ENCODE measurements at regions not wholly inside any gene's neighbourhood (a gene's known extent, or its start where the extent isn't known, plus 50 kb on each side); places are given as distances from the start of the nearest gene placed in this dataset.

- peaks cover 4% of the 10 kb centered on the region for H3K27me3 Mint-ChIP-seq
- no peaks in the 10 kb centered on the region for H3K4me1 Mint-ChIP-seq (ENCODE audit: low read depth)
- Histone ChIP-seq H3K36me3 (ENCODE audit: insufficient read depth, low read length) (no peaks in the 10 kb centered on the region), H3K27ac (ENCODE audit: low read depth in 1 of 2, low read length in 2 of 2) (no peak overlapping the region), H3K9me3 (ENCODE audit: control insufficient read depth in 1 of 2, insufficient read depth in 1 of 2, low read length in 2 of 2) (no peaks in the 10 kb centered on the region), H3K4me1 (ENCODE audit: insufficient read depth, low read length) (no peaks in the 10 kb centered on the region), H3K27me3 (ENCODE audit: control insufficient read depth in 1 of 2, insufficient read depth in 2 of 2, low read length in 2 of 2) (no peaks in the 10 kb centered on the region), H3K4me3 (ENCODE audit: low read length) (no peak overlapping the region)
- ATAC-seq (ENCODE audit: poor library complexity) (no peak), DNase-seq (no peak)
- H3K27ac Mint-ChIP-seq = no peak overlapping the region
- CTCF ChIA-PET = no interaction called here
- H3K4me3 Mint-ChIP-seq = no peak overlapping the region
- TF ChIP-seq CTCF (IDR thresholded peaks at IDR 0.05) = no peak
- intact Hi-C loops (cut with DNase I, micrococcal nuclease) = no loop called here
- H3K36me3 Mint-ChIP-seq (ENCODE audit: low read depth) = no peaks in the 10 kb centered on the region
- POLR2A ChIA-PET = no interaction called here
- H3K9me3 Mint-ChIP-seq = no peaks in the 10 kb centered on the region
These were observed 144.1 kb downstream of the CDC42EP3 start for GRCh38 chr2:37527361-37527760.

- Mint-ChIP-seq H3K27ac (no peak overlapping the region), H3K9me3 (no peaks in the 10 kb centered on the region), H3K36me3 (ENCODE audit: low read depth) (no peaks in the 10 kb centered on the region), H3K4me1 (ENCODE audit: low read depth) (no peaks in the 10 kb centered on the region), H3K27me3 (no peaks in the 10 kb centered on the region), H3K4me3 (no peak overlapping the region)
- DNase-seq (no peak), ATAC-seq (ENCODE audit: poor library complexity) (no peak)
- Histone ChIP-seq H3K9me3 (ENCODE audit: control insufficient read depth in 1 of 2, insufficient read depth in 1 of 2, low read length in 2 of 2) (no peaks in the 10 kb centered on the region), H3K27me3 (ENCODE audit: control insufficient read depth in 1 of 2, insufficient read depth in 2 of 2, low read length in 2 of 2) (no peaks in the 10 kb centered on the region), H3K4me3 (ENCODE audit: low read length) (no peak overlapping the region), H3K27ac (ENCODE audit: low read depth in 1 of 2, low read length in 2 of 2) (no peak overlapping the region), H3K36me3 (ENCODE audit: insufficient read depth, low read length) (no peaks in the 10 kb centered on the region), H3K4me1 (ENCODE audit: insufficient read depth, low read length) (no peaks in the 10 kb centered on the region)
- POLR2A ChIA-PET = no interaction called here
- CTCF ChIA-PET = interaction anchor here (1.0 kb wide), 1 partner anchor 46 kb away, joined by 3 read pairs; no protein-coding TSS in a partner anchor
- intact Hi-C loops (cut with DNase I, micrococcal nuclease) = no loop called here
- no peak for TF ChIP-seq CTCF (IDR thresholded peaks at IDR 0.05)
These were observed 141.5 kb downstream of the CDC42EP3 start for GRCh38 chr2:37529830-37530415.

GRCh38 chr2:37532503-37532902 lies 138.9 kb downstream of the CDC42EP3 start:
- DNase-seq = no peak
- CTCF ChIA-PET = no interaction called here
- H3K9me3 ChIP-seq (ENCODE audit: control insufficient read depth in 1 of 2, insufficient read depth in 1 of 2, low read length in 2 of 2) = no peaks in the 10 kb centered on the region
- no peak overlapping the region for H3K4me3 ChIP-seq (ENCODE audit: low read length)
- POLR2A ChIA-PET = no interaction called here
- no peak for ATAC-seq (ENCODE audit: poor library complexity)
- intact Hi-C loops (cut with DNase I, micrococcal nuclease) = no loop called here
- H3K27me3 ChIP-seq (ENCODE audit: control insufficient read depth in 1 of 2, insufficient read depth in 2 of 2, low read length in 2 of 2) = no peaks in the 10 kb centered on the region
- no peak for TF ChIP-seq CTCF (IDR thresholded peaks at IDR 0.05)
- no peak overlapping the region for H3K27ac Mint-ChIP-seq
- no peak overlapping the region for H3K27ac ChIP-seq (ENCODE audit: low read depth in 1 of 2, low read length in 2 of 2)
- peaks cover 5% of the 10 kb centered on the region for H3K36me3 Mint-ChIP-seq (ENCODE audit: low read depth)
- no peaks in the 10 kb centered on the region for H3K9me3 Mint-ChIP-seq
- H3K36me3 ChIP-seq (ENCODE audit: insufficient read depth, low read length) = no peaks in the 10 kb centered on the region
- peaks cover 10% of the 10 kb centered on the region for H3K4me1 Mint-ChIP-seq (ENCODE audit: low read depth)
- no peak overlapping the region for H3K4me3 Mint-ChIP-seq
- no peaks in the 10 kb centered on the region for H3K27me3 Mint-ChIP-seq
- H3K4me1 ChIP-seq (ENCODE audit: insufficient read depth, low read length) = no peaks in the 10 kb centered on the region

Measured in CD4-positive, alpha-beta T cell (primary cell).